ENCODE measurements at regions not wholly inside any gene's neighbourhood (a gene's known extent, or its start where the extent isn't known, plus 50 kb on each side); places are given as distances from the start of the nearest gene placed in this dataset.

DNA sequence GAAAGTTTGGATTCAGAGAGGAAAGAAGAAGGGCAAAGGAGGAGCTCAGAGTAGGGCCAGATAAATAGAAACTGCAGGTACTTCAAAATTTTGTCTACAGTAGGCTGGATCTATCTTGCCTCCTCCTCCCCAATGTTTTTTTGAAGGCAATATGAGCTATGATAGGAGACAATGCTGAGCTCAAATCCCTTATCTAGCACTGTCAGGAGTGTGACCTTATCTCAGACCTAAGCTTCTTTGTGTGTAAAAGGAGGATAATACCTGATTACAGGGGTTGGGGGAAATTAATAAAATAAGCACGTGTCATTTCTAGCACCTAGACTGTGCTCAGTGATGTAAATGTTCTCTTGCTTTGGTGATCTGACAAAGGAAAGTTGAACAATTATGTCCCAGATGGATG lies 137.8 kb upstream of the CD180 start:
- no peak for DNase-seq (ENCODE audit: low spot score)

- no peak for DNase-seq (ENCODE audit: low spot score)
Measured at GRCh38 chr5:67333171-67333570, 136.6 kb upstream of the CD180 start.

DNA sequence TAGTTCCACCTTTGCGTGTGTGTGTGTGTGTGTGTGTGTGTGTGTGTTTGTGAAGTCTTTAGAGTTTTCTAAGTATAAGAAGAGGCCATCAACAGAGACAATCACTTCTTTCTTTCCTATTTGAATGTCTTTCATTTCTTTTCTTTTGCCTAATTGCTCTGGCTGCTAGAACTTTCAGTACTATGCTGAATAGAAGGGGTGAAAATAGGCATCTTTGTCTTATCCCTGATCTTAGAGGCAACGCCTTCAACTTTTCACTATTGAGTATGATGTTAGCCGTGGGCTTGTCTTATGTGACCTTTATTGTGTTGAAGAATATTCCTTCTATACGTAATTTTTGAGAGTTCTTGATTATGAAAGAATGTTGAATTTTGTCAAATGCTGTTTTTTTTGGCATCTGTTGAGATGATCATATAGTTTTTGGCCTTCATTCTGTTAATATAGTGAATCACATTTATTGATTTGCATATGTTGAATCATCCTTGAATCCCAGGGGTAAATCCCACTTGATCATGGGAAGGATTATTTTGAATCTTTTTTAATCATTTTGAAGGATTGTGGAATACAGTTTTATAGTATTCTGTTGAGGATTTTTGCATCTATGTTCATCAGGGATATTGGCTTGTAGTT lies 134.8 kb upstream of the CD180 start:
- no peak for DNase-seq (ENCODE audit: low spot score)

DNA sequence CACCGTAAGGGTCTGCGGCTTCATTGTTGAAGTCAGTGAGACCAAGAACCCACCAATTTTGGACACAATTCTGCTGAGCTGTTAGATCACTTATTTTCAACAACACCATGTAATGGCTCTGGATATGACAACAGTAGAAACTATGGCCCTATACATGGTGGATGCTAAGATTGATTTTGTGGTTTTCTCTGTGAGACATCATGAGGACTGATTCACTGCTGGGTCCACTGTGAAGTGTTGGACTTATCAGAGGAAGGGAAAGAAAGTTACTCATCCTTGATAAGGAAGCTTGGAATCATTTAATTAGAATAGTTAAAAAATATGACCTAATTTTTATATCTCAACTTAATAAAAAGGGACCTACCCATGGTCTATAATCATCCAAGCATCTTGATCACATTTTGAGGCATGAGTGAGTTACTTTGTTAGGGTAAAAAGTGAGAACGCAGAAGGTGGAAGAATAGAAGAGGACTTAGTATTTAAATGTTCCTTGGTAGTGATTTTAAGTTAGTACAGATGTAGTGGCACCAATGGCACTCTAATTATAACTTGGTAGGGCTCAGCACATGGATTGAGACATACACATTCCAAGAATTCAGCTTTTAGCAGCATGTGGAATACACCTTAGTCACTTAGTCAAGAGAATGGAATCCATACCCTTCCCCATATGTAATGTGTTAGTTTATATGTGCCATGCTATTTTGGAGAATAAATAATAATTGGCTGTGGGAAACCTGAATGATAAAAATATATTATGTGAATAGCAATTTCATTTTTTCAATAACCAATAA lies 123.5 kb upstream of the CD180 start:
- DNase-seq (ENCODE audit: low spot score): no peak

- DNase-seq (ENCODE audit: low spot score): no peak
Measured at GRCh38 chr5:67318746-67319145, 122.1 kb upstream of the CD180 start.

- DNase-seq (ENCODE audit: low spot score): no peak
Measured at GRCh38 chr5:67317603-67318002, 121.0 kb upstream of the CD180 start.

- no peak for DNase-seq (ENCODE audit: low spot score)
Measured at GRCh38 chr5:67316695-67317094, 120.1 kb upstream of the CD180 start.

DNA sequence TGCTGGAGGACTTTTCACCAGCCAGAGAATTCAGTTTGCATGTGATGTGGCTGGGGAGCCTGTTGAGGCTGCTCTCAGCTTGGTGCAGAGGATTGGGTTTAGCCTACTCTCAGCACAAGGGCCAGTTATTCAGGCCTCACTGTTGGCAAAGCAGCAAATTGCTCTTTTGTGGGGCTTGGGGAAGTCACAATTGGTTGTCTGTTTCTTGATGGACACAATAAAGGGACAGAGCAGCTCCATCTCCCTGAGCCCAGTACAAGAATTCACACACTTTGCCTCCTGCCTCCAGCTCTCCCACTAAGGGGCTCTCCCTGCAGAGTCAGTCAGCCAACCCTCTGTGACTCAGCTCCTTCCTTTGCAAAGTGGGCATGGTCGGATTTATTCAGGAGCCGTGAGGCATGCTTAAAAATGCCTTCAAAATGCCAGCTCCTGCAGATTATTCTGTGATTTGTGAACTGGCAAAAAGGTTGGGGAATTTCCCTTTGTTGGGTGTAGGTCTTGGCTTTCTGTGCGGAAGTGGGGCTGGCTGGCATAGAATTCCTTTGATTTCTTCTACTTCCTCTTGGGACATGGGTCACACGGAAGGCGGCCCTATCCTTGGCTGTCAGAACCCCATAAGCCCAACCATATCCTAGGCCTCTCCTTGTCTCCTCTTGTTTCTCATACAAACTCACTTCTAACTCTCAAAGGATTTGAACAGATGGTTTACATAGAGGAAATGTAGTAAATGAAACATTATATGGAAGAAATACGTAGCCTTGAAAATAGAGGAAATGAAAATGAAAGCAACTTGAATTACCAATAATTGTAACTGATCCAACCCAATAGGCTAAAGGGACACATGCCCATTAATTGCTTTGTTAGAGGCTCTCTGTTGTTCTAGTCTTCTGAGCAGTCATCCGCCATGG lies 118.7 kb upstream of the CD180 start:
- DNase-seq (ENCODE audit: low spot score): peak; percentile 98

DNA sequence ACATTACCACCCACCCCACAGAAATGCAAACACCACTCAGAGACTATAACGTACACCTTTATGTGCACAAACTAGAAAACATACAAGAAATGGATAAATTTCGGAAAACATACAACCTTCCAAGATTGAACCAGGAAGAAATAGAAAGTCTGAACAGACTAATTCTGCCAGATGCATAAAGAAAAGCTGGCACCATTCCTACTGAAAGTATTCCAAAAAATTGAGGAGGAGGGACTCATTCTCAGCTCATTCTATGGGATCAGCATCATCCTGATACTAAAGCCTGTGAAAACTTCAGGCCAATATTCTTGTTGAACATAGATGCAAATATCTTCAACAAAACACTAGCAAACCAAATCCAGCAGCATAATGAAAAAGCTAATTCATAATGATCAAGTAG lies 115.1 kb upstream of the CD180 start:
- no peak for DNase-seq (ENCODE audit: low spot score)

DNA sequence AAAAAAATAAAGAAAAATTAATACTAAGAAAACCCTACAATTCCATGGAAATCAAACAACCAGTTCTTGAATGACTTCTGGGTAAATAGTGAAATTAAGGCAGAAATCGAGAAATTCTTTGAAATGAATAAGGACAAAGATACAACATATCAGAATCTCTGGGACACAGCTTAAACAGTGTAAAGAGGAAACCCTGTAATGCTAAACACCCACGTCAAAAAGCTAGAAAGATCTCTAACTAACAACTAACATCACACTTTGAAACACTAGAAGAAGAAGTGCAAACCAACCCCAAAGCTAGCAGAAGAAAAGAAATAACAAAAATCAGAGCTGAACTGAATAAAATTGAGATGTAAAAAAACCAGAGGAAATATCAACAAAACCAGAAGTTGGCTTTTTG lies 114.6 kb upstream of the CD180 start:
- no peak for DNase-seq (ENCODE audit: low spot score)

DNA sequence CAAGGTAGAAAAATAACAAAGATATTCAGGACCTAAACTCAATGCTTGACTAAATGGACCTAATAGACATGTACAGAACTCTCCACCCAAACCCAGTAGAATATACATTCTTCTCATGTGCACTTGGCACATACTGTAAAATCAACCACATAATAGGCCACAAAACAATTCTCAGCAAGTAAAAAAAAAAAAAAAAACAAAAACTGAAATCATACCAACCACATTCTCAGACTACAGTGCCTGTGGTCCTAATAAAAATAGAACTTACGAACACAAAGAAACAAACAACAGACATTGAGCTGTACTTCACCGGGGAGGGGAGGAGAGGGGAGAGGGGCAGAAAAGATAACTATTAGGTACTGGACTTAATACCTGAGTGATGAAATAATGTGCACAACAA lies 114.1 kb upstream of the CD180 start:
- DNase-seq (ENCODE audit: low spot score): no peak

DNA sequence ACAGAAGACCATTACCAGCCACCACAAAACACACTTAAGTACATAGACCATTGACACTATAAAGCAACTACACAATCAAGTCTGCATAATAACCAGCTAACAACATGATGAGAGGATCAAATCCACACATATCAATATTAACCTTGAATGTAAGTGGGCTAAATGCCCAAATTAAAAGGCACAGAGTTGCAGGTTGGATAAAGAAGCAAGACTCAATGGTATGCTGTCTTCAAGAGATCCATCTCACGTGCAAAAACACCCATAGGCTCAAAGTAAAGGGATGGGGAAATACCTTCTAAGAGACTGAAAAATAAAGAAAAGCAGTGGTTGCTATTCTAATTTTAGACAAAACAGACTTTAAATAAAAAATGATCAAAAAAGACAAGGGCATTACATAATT lies 113.6 kb upstream of the CD180 start:
- DNase-seq (ENCODE audit: low spot score): no peak

GRCh38 chr5:67308988-67309688 lies 112.5 kb upstream of the CD180 start:
- DNase-seq (ENCODE audit: low spot score): no peak

DNA sequence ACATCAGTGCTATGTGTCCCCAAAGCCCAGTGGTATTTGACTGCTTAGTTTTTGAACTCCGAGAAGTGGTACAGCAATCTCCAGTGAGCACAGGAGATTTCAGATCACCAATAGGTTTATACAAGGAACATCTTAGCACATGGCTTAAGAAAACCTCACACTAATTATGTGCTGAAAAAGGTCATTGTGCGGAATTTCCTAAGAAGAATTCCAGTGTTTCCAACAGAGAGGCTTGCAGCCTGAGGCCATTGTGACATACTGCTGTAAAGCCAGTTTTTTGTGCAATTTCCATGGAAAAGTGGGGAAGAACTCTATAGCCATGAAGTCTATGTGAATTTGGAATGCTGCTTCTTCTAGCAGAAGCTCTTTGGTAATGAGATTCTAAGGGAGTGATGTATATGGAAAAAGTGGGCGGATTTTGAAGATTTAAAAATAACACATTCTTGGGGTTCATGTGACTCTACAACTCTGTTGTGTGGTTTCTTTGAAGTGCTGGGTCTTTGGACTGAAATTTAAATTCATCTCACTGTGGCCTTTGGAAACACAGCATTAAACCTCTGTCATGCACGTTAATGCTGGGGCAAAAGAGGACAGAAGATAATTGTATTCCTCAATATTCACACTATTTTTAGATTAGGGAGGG lies 110.5 kb upstream of the CD180 start:
- no peak for DNase-seq (ENCODE audit: low spot score)

DNA sequence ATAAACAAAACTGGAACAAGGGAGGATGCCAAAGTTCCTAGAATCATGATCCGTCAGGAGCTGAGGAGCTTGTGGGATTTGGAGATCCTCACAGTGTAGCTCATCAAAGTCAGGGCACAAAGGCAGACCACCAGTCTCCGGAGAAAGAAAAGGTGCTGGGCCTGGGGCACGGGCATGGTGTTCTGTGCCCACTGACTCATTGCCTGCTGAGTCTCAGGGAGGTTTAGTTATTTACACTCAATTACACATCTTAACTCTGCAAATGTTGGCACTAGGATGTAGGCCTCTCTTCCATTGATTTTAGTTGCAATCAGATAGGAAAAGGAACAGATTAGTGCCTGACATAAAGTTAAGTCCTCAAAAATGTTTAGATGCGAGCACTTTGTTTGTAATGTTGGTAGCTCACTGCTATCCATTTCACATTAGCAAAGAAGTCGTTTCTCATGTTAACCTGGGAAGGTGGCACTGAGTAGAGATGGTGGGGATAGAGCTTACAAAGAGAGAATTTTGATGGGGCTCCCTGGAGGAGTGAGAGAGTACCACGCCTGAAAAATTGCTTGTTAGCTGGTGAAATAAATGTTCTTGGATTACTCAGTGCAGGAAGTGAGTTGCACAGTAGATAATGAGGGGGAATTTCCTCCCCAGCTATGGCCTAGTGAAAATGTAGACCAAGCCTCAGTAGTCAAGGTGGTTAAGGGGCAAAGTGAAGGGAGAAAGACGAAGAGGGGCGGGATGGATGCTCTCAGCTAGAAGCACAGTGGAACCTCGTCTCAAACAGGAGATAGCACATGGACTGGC lies 109.5 kb upstream of the CD180 start:
- DNase-seq (ENCODE audit: low spot score): no peak

- no peak for DNase-seq (ENCODE audit: low spot score)
Measured at GRCh38 chr5:67305401-67305800, 108.8 kb upstream of the CD180 start.

DNA sequence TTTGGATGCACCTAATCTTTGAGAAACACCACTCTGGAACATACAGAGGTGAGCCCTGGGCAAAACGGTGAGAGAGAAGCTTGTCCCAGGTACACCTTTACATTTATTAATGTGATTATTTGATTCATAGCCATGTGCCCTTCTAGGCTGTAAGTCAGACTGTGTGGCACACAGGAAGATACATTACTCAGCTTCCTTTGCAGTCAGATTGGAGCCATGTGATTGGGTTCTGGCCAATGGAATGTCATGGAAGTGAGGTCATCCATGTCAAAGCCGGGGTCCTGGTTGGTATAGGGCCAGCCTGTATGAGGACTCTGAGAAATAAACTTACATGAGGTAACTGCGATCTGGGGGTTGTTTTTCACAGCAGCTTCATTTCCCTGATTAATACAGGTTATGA lies 106.8 kb upstream of the CD180 start:
- DNase-seq (ENCODE audit: low spot score): no peak

GRCh38 chr5:67301285-67301903 lies 104.8 kb upstream of the CD180 start:
- no peak for DNase-seq (ENCODE audit: low spot score)

DNA sequence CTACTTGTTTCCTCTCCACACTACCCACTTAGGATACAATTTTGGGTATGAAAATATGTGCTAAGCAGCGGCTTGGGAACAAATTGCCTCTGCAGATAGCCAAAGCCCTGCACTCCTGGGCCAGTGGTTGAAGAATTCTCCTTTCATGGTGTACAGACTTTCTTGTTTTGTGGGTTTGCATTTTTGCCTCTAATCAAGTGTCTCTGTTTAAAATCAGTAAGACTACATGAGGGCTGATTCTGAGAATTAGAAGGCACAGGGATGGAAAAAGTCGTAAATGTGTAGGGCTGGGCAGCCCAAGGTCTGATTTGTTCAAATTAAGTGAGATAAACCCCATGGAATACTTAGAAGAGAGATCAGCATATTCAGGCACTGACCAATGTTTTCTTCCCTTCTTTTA lies 103.7 kb upstream of the CD180 start:
- no peak for DNase-seq (ENCODE audit: low spot score)

DNA sequence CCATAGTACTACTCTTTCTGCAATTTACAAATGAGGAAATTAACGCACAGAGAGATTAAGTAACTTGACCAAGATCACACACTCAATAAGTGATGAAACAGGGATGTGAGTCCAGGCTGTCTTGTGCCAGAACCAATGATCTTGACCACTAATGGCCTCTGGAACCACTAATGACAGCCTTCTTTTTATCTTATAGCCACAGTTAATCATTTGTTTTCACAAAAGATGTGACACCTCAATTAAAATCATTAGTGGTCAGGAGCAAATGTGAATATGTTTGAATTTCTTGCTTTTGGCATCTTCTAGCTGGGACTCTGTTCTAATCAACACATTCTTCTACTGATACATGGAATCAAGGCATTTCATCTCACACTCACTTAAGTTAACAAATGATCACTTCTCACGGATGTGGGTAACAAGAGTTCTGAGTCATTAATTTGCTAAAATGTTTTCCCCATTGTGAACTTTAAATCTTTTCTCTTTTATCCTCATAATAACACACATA lies 102.7 kb upstream of the CD180 start:
- no peak for DNase-seq (ENCODE audit: low spot score)

All from Ammon's horn (tissue), 1 donor.